Heart right ventricle (tissue), 16 donors: ENCODE measurements at regions not wholly inside any gene's neighbourhood (a gene's known extent, or its start where the extent isn't known, plus 50 kb on each side); places are given as distances from the start of the nearest gene placed in this dataset.
"Not testable (repeated sequence)": the region's sequence is repeated elsewhere in the genome, so short reads cannot be mapped to it uniquely, and the experiment has no call there.

Source experiments
- ATAC-seq, 8 donors: fragments of 200-7000 bp; cut with Tn5 transposase; one replicate each; pipeline ENCODE4 v1.9.1; 2020; ENCODE audit warnings: mild to moderate bottlenecking in 8 of 8, moderate library complexity in 8 of 8, moderate number of reproducible peaks in 1 of 8
- DNase-seq, 2 donors: peaks; one replicate each; pipeline ENCODE4 v3.0.0-alpha.2; 2020
- H3K27ac ChIP-seq, 10 donors: fragments of 200-600 bp; sonication (generic) in 2 of 10; one replicate each; pipeline versions ENCODE4 v1.5.0 to v1.8.0; 2020 to 2022; ENCODE audit warnings: mild to moderate bottlenecking in 3 of 10
- H3K27me3 ChIP-seq, 7 donors: fragments of 200-600 bp; one replicate each; pipeline ENCODE4 v1.8.0; 2021 to 2022; ENCODE audit warnings: mild to moderate bottlenecking in 2 of 7
- H3K36me3 ChIP-seq, 9 donors: fragments of 200-600 bp; sonication (generic) in 1 of 9; one replicate each; pipeline versions ENCODE4 v1.5.0 to v1.8.0; 2020 to 2022; ENCODE audit warnings: mild to moderate bottlenecking in 2 of 9
- H3K4me1 ChIP-seq, 9 donors: fragments of 200-600 bp; sonication (generic) in 1 of 9; one replicate each; pipeline versions ENCODE4 v1.5.0 to v1.8.0; 2020 to 2022; ENCODE audit warnings: mild to moderate bottlenecking in 4 of 9
- H3K4me3 ChIP-seq, 10 donors: fragments of 200-600 bp; sonication (generic) in 2 of 10; one replicate each; pipeline versions ENCODE4 v1.5.0 to v1.8.0; 2020 to 2022; ENCODE audit warnings: mild to moderate bottlenecking in 7 of 10, moderate library complexity in 2 of 10
- H3K9me3 ChIP-seq, 11 donors: fragments of 200-600 bp in 10 of 11; sonication (generic) in 2 of 11; one replicate each; pipeline versions ENCODE4 v1.5.0 to v1.8.0; 2013 to 2022; ENCODE audit warnings: mild to moderate bottlenecking in 2 of 11, control low read depth in 1 of 11, moderate library complexity in 1 of 11
- WGBS, 2 donors: extraction: QIAGEN DNeasy Blood & Tissue Kit; methylation state at CpG; one replicate each; pipeline ENCODE4 v1.1.7; 2013; ENCODE audit warnings: inconsistent platforms in 1 of 2; 5-methylcytosine and 5-hydroxymethylcytosine counted together
- intact Hi-C, 10 donors: fragments of 100-400 bp; cut with DNase I; formaldehyde crosslinking; loops; one replicate each; pipeline versions ENCODE4 v1.11.1 to v1.14.2; 2022
- TF ChIP-seq, protein P1 (sequence below), 9 donors: fragments of 200-600 bp; sonication (generic) in 2 of 9; IDR thresholded peaks; one replicate each; pipeline versions ENCODE4 v1.5.0 to v1.8.0; 2021 to 2022; ENCODE audit warnings: antibody characterized with exemption in 9 of 9, mild to moderate bottlenecking in 5 of 9, moderate library complexity in 1 of 9
- donor health status: Arrhythmogenic right ventricular cardiomyopathy.
- donor health status: ischemic (EF 13 %, LVEDD 7.1; RV severe dilation, severe dysfunction).
- donor health status: healthy with polysubstance abuse.
- donor health status: DM: no; HTN: yes; CAD: no.
- donor health status: DM: no; HTN: no; CAD: no.
- donor health status: ischemic (EF 25% LVEDD 6.9; RV normal size, moderate dysfunction).
- donor health status: ischemic (EF 25% LVEDD 5.7; RV mildly dilated, moderate dysfunction).
- donor health status: healthy.
- donor health status: DM: yes; HTN: yes; CAD: no.
- donor health status: Ischemic cardiomyopathy.
- donor health status: ischemic (EF 35%, LVEDD 5.7; RV mildly dilated, moderate dysfunction).
- donor health status: nonischemic (EF 11% LVEDD 7.7; RV severe dilation, severe dysfunction).
- donor health status: DM: yes; HTN: yes; CAD: no.
- donor health status: PGD.
- donor health status: ischemic (EF 29% LVEDD 5.4; RV normal size, mild dysfunction).
- donor health status: nonischemic (EF 23%, LVEDD 6.1; RV moderate dilation, normal function).

DNA sequence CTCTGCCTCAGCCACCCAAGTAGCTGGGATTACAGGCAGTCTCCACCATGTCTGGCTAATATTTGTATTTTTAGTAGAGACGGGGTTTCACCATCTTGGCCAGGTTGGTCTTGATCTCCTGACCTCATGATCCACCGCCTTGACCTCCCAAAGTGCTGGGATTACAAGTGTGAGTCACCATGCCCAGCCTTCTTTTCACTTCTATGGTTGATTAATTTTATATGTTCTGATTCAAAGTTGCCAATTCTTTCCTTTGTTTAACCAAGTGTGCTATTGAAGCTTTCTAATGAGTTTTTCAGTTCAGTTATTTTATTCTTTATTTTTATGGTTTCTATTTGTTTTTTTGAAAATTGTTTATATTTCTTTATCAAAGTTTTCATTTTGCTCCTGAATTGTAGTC is 133.1 kb upstream of the KCNJ3 start:
- Histone ChIP-seq H3K4me3 (no peak overlapping the region), H3K27me3 (no peaks in the 10 kb centered on the region), H3K27ac (no peak overlapping the region), H3K4me1 (no peaks in the 10 kb centered on the region), H3K9me3 (peaks cover 0 to 42% (median 17%) of the 10 kb centered on the region in 11 donors), H3K36me3 (no peaks in the 10 kb centered on the region)
- WGBS, 2 donors: 92 to 95% methylated on average over 2 of the region's 2 CpGs
- no peak for ATAC-seq
- TF ChIP-seq, protein P1, sequence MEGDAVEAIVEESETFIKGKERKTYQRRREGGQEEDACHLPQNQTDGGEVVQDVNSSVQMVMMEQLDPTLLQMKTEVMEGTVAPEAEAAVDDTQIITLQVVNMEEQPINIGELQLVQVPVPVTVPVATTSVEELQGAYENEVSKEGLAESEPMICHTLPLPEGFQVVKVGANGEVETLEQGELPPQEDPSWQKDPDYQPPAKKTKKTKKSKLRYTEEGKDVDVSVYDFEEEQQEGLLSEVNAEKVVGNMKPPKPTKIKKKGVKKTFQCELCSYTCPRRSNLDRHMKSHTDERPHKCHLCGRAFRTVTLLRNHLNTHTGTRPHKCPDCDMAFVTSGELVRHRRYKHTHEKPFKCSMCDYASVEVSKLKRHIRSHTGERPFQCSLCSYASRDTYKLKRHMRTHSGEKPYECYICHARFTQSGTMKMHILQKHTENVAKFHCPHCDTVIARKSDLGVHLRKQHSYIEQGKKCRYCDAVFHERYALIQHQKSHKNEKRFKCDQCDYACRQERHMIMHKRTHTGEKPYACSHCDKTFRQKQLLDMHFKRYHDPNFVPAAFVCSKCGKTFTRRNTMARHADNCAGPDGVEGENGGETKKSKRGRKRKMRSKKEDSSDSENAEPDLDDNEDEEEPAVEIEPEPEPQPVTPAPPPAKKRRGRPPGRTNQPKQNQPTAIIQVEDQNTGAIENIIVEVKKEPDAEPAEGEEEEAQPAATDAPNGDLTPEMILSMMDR (IDR thresholded peaks at IDR 0.05): no peak
- no peak for DNase-seq
- intact Hi-C loops: no loop called here

DNA sequence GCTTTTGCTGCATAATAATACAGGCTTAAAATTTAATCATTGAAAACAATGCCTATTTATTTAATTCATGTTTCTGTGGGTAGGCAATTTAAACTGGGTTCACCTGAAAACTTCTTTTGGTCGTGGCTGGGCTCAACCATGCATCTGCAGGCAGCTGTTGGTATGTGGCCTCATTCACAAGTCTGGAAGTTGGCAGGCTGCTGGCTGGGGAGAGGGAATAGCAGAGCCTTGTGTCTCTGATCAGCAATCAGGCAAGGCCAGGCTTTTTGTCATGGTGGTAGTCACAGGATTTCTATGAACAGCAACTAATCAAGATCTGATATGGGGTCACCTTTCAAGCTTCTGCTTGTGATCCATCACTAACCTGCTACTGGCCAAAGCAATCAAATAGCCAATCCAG is 130.1 kb upstream of the KCNJ3 start:
- DNase-seq (no peak), ATAC-seq (no peak)
- TF ChIP-seq, protein P1 (IDR thresholded peaks at IDR 0.05): no peak
- no peak overlapping the region for H3K27ac ChIP-seq
- peaks cover 0 to 34% (median 17%) of the 10 kb centered on the region in 11 donors for H3K9me3 ChIP-seq
- no peaks in the 10 kb centered on the region for H3K36me3 ChIP-seq
- intact Hi-C loops: no loop called here
- 24 to 28% methylated on average over 1 of the region's 1 CpG for whole genome bisulfite sequencing, 2 donors
- H3K27me3 ChIP-seq: no peaks in the 10 kb centered on the region
- H3K4me1 ChIP-seq: no peaks in the 10 kb centered on the region
- H3K4me3 ChIP-seq: no peak overlapping the region

DNA sequence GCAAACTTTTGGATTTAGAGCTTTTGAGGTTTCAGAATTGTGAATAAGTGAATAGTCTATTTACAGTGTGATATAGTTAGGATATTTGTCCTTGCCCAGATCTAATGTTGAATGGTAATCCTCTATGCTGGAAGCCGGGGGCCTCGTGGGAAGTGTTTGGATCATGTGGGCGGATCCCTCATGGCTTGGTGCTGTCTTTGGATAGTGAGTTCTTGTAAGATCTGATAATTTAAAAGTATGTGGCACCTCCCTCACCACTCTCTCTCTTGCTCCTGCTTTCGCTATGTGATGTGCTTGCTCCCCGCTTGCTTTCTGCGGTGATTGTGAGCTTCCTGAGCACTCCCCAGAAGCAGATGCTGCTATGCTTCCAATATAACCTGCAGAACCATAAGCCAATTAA is 128.0 kb upstream of the KCNJ3 start:
- 83 to 84% methylated on average over 6 of the region's 6 CpGs for WGBS, 2 donors
- peaks cover 0 to 18% (median 9%) of the 10 kb centered on the region in 11 donors for H3K9me3 ChIP-seq
- intact Hi-C loops: no loop called here
- H3K4me1 ChIP-seq: no peaks in the 10 kb centered on the region
- no peaks in the 10 kb centered on the region for H3K36me3 ChIP-seq
- DNase-seq (no peak), ATAC-seq (no peak)
- no peaks in the 10 kb centered on the region for H3K27me3 ChIP-seq
- H3K27ac ChIP-seq: no peak overlapping the region
- H3K4me3 ChIP-seq: no peak overlapping the region
- TF ChIP-seq, protein P1 (IDR thresholded peaks at IDR 0.05): no peak

DNA sequence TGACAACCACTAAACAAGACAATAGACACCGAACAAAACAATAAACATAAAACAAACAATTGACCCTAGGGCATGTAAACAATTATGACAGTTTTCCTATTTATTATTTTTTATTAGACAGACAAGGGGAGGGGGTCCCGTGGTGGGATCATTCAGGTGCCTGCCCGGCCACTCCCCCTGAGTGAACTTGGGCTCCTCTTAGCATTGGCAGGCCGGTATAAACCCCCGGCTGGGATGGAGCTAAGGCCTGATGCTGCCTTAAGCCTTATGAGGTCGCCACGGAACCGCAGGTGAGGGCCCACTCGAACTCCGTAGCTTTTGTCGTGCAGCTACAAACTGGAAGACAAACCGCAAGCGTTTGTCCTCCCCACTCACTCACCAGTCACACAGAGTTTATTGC is 121.8 kb upstream of the KCNJ3 start:
- H3K36me3 ChIP-seq, H3K27ac ChIP-seq, H3K4me1 ChIP-seq, ATAC-seq, intact Hi-C loops, H3K4me3 ChIP-seq, H3K27me3 ChIP-seq, DNase-seq: not testable (repeated sequence)
- H3K9me3 ChIP-seq: peaks cover 0 to 23% (median 11%) of the 10 kb centered on the region in 11 donors
- WGBS, 2 donors: 93 to 95% methylated on average over 13 of the region's 13 CpGs

DNA sequence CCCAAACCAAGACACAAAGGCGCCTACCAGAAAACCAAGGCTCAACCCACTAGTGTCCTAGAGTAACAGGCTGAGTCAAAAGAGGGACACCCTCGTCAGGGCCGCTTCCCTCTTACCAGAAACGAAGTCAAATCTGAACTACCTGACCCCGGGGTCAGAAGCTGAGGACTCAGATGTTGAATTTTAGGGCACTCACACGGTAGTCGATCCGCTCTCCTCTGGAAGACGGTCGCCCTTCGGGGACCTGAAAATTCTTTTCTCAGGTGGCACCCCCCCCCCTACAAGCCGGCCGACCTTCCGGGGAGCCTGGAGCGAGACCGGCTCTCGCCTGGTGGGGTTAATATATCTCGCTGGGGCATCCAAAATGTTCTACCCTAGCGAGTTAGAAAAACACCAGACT is 121.1 kb upstream of the KCNJ3 start:
- Histone ChIP-seq H3K4me1 (no peaks in the 10 kb centered on the region), H3K4me3 (no peak overlapping the region), H3K9me3 (peaks cover 0 to 25% (median 11%) of the 10 kb centered on the region in 11 donors), H3K27ac (no peak overlapping the region), H3K36me3 (no peaks in the 10 kb centered on the region), H3K27me3 (no peaks in the 10 kb centered on the region)
- WGBS, 2 donors: 89 to 93% methylated on average over 19 of the region's 19 CpGs
- ATAC-seq (no peak), DNase-seq (no peak)
- intact Hi-C loops: no loop called here
- TF ChIP-seq, protein P1 (IDR thresholded peaks at IDR 0.05): no peak
